H1 (cell line): ENCODE measurements at regions not wholly inside any gene's neighbourhood (a gene's known extent, or its start where the extent isn't known, plus 50 kb on each side); places are given as distances from the start of the nearest gene placed in this dataset.

Experiments
- CTCF ChIA-PET: fragments of 300-600 bp; sonication (Branson Sonifier 250); formaldehyde crosslinking; loops from one replicate; lab custom pipeline; 2021; ENCODE audit not compliant: partially characterized antibody; lab: Charles Lee
- POLR2A ChIA-PET: fragments of 300-600 bp; sonication (Branson Sonifier 250); formaldehyde crosslinking; loops from one replicate; lab custom pipeline; 2021; ENCODE audit warnings: inconsistent platforms; ENCODE audit not compliant: partially characterized antibody; lab: Charles Lee
- DNase-seq, 2 experiments: peaks; one replicate each; pipeline versions ENCODE4 v3.0.0 to v3.0.0-alpha.2; 2010 to 2022; ENCODE audit warnings: low spot score in 2 of 2, low read depth in 1 of 2, mixed read lengths in 1 of 2
- FAIRE-seq: peaks from 2 replicates; lab custom pipeline; 2011; peaks lifted over from hg19 to GRCh38; lab: Jason Lieb, UNC
- H2AFZ ChIP-seq: 2 replicates; pipeline ENCODE4 v1.8.1; 2012; ENCODE audit warnings: low read length, inconsistent platforms
- H2AK5ac ChIP-seq: 2 replicates; pipeline ENCODE4 v1.6.1; 2013; ENCODE audit warnings: low read depth, low read length
- H2BK120ac ChIP-seq: replicated peaks from 2 replicates; pipeline ENCODE3; 2013; ENCODE audit warnings: low read depth, low read length, inconsistent platforms
- H2BK12ac ChIP-seq: 2 replicates; pipeline ENCODE4 v1.6.1; 2013; ENCODE audit warnings: low read depth, low read length
- H2BK15ac ChIP-seq: 2 replicates; pipeline ENCODE4 v1.6.1; 2013; ENCODE audit warnings: low read length
- H2BK20ac ChIP-seq: 2 replicates; pipeline ENCODE4 v1.6.1; 2013; ENCODE audit warnings: low read length
- H2BK5ac ChIP-seq: 2 replicates; pipeline ENCODE4 v1.6.1; 2013; ENCODE audit warnings: low read depth, low read length
- H3K14ac ChIP-seq: 2 replicates; pipeline ENCODE4 v1.6.1; 2013; ENCODE audit warnings: inconsistent platforms; ENCODE audit not compliant: insufficient read length
- H3K18ac ChIP-seq: 2 replicates; pipeline ENCODE4 v1.6.1; 2013; ENCODE audit warnings: low read length; ENCODE audit errors: extremely low read depth
- H3K23ac ChIP-seq: 2 replicates; pipeline ENCODE4 v1.6.1; 2013; ENCODE audit warnings: inconsistent platforms; ENCODE audit not compliant: insufficient read length
- H3K23me2 ChIP-seq: 2 replicates; pipeline ENCODE4 v1.6.1; 2013; ENCODE audit warnings: low read depth, low read length
- H3K27ac ChIP-seq: 2 replicates; pipeline ENCODE4 v1.6.1; 2011; ENCODE audit warnings: low read depth, low read length, inconsistent platforms
- H3K27me3 ChIP-seq, 4 experiments: replicated peaks in 1 of 4; 1 replicate in 1 of 4; 2 replicates in 3 of 4; pipeline versions ENCODE4 v1.6.1 to v1.8.1; 2011 to 2013; ENCODE audit warnings: low read length in 3 of 4, mild to moderate bottlenecking in 3 of 4, inconsistent platforms in 2 of 4, mixed read lengths in 2 of 4, moderate library complexity in 1 of 4; ENCODE audit not compliant: control insufficient read depth in 3 of 4, insufficient read depth in 3 of 4; ENCODE audit errors: extremely low read depth in 1 of 4
- H3K36me3 ChIP-seq, 4 experiments: 2 replicates each; pipeline versions ENCODE4 v1.6.1 to v1.8.1; 2011 to 2013; ENCODE audit warnings: mild to moderate bottlenecking in 4 of 4, low read length in 3 of 4, moderate library complexity in 2 of 4, control low read depth in 1 of 4, inconsistent platforms in 1 of 4; ENCODE audit not compliant: insufficient read depth in 4 of 4, control insufficient read depth in 2 of 4
- H3K4ac ChIP-seq: replicated peaks from 2 replicates; pipeline ENCODE3; 2013; ENCODE audit warnings: low read length, low read depth, mixed read lengths, inconsistent platforms; ENCODE audit not compliant: insufficient read length
- H3K4me1 ChIP-seq, 4 experiments: replicated peaks in 1 of 4; 1 replicate in 1 of 4; 2 replicates in 3 of 4; pipeline versions ENCODE4 v1.6.1 to v1.8.1; 2011 to 2013; ENCODE audit warnings: low read length in 3 of 4, inconsistent platforms in 2 of 4, mixed read lengths in 1 of 4; ENCODE audit not compliant: insufficient read depth in 4 of 4, control insufficient read depth in 3 of 4
- H3K4me2 ChIP-seq, 2 experiments: 2 replicates each; pipeline versions ENCODE4 v1.6.1 to v1.8.1; 2011 to 2013; ENCODE audit warnings: low read depth in 2 of 2, low read length in 2 of 2, control low read depth in 1 of 2, inconsistent platforms in 1 of 2, mild to moderate bottlenecking in 1 of 2; ENCODE audit not compliant: insufficient read depth in 1 of 2
- H3K4me3 ChIP-seq, 4 experiments: fragments of 200-600, 300-600 bp in 1 of 4; sonication (generic), shearing (Covaris generic), sonication (Bioruptor Twin) in 1 of 4; 2 replicates each; pipeline versions ENCODE4 v1.5.1 to v1.8.1; 2011 to 2016; ENCODE audit warnings: low read length in 4 of 4, low read depth in 3 of 4, control low read depth in 2 of 4, inconsistent platforms in 2 of 4, mild to moderate bottlenecking in 2 of 4, mixed read lengths in 1 of 4, moderate library complexity in 1 of 4; ENCODE audit not compliant: insufficient read depth in 2 of 4; ENCODE audit errors: extremely low read depth in 1 of 4
- H3K56ac ChIP-seq: replicated peaks from 2 replicates; pipeline ENCODE3; 2013; ENCODE audit warnings: low read depth, mild to moderate bottlenecking, mixed read lengths, low read length, inconsistent platforms; ENCODE audit not compliant: insufficient read length
- H3K79me1 ChIP-seq: 2 replicates; pipeline ENCODE4 v1.6.1; 2013; ENCODE audit warnings: low read depth, low read length, control low read depth
- H3K79me2 ChIP-seq, 2 experiments: 2 replicates each; pipeline versions ENCODE4 v1.6.1 to v1.8.1; 2012 to 2013; ENCODE audit warnings: low read length in 2 of 2, mild to moderate bottlenecking in 2 of 2, inconsistent platforms in 1 of 2; ENCODE audit not compliant: insufficient read depth in 2 of 2, control insufficient read depth in 1 of 2
- H3K9ac ChIP-seq, 4 experiments: replicated peaks in 1 of 4; 1 replicate in 1 of 4; 2 replicates in 3 of 4; pipeline versions ENCODE4 v1.6.1 to v1.8.1; 2011 to 2013; ENCODE audit warnings: low read depth in 3 of 4, low read length in 3 of 4, control low read depth in 2 of 4, mild to moderate bottlenecking in 2 of 4, moderate library complexity in 2 of 4, inconsistent platforms in 1 of 4; ENCODE audit errors: extremely low read depth in 1 of 4
- H3K9me3 ChIP-seq, 2 experiments: 2 replicates each; pipeline versions ENCODE4 v1.6.1 to v1.8.1; 2012 to 2013; ENCODE audit warnings: mild to moderate bottlenecking in 2 of 2, moderate library complexity in 2 of 2, control low read depth in 1 of 2, inconsistent platforms in 1 of 2, low read depth in 1 of 2, low read length in 1 of 2, mixed read lengths in 1 of 2; ENCODE audit not compliant: insufficient read depth in 2 of 2
- H4K20me1 ChIP-seq, 2 experiments: replicated peaks in 1 of 2; 2 replicates each; pipeline versions ENCODE3 to v1.8.1; 2011 to 2013; ENCODE audit warnings: inconsistent platforms in 2 of 2, low read length in 2 of 2, mild to moderate bottlenecking in 1 of 2; ENCODE audit not compliant: insufficient read depth in 2 of 2, control insufficient read depth in 1 of 2
- H4K5ac ChIP-seq: 2 replicates; pipeline ENCODE4 v1.6.1; 2013; ENCODE audit warnings: low read length, low read depth, mixed read lengths, inconsistent platforms; ENCODE audit not compliant: insufficient read length
- H4K8ac ChIP-seq: 2 replicates; pipeline ENCODE4 v1.8.0; 2013; ENCODE audit warnings: mild to moderate bottlenecking, moderate library complexity, low read length, inconsistent platforms; ENCODE audit not compliant: insufficient read depth; ENCODE audit errors: extremely low read depth
- H4K91ac ChIP-seq: replicated peaks from 2 replicates; pipeline ENCODE3; 2013; ENCODE audit warnings: low read length, mixed read lengths, inconsistent platforms; ENCODE audit not compliant: insufficient read length
- CBX5 ChIP-seq: fragments of 300-800, 300-1000 bp; sonication (generic); IDR thresholded peaks from 2 replicates; pipeline ENCODE4 v1.7.1; 2016; ENCODE audit warnings: antibody characterized with exemption, low read length, low read depth
- CREB1 ChIP-seq: IDR thresholded peaks from 2 replicates; pipeline ENCODE4 v1.6.1; 2012; ENCODE audit warnings: inconsistent platforms
- POLR2A ChIP-seq, 2 experiments: IDR thresholded peaks; 1 replicate in 1 of 2; 2 replicates in 1 of 2; pipeline ENCODE4 v1.6.1; 2011; ENCODE audit warnings: low read depth in 2 of 2, low read length in 2 of 2, mild to moderate bottlenecking in 2 of 2; ENCODE audit errors: control extremely low read depth in 1 of 2
- RAD21 ChIP-seq, 2 experiments: IDR thresholded peaks in 1 of 2; conservative IDR thresholded peaks in 1 of 2; 2 replicates each; pipeline ENCODE4 v1.6.1; 2011; ENCODE audit warnings: low read depth in 2 of 2, low read length in 2 of 2, improper control_type of control experiment in 1 of 2, inconsistent platforms in 1 of 2, mild to moderate bottlenecking in 1 of 2, moderate library complexity in 1 of 2
- SRF ChIP-seq: IDR thresholded peaks from 2 replicates; pipeline ENCODE4 v1.6.1; 2011; ENCODE audit warnings: mild to moderate bottlenecking, low read depth, low read length, moderate library complexity
- WGBS, 2 experiments: shearing (Covaris generic) in 1 of 2; methylation state at CpG; one replicate each; pipeline versions ENCODE4 v1.1.6 to v1.1.7; 2013 to 2015; ENCODE audit warnings: low lambda C conversion rate in 2 of 2, mixed read lengths in 2 of 2, inconsistent platforms in 1 of 2, low coverage in 1 of 2, missing lambda C conversion rate in 1 of 2; ENCODE audit not compliant: insufficient replicate concordance in 2 of 2, insufficient coverage in 1 of 2, insufficient read length in 1 of 2; ENCODE audit errors: extremely low coverage in 1 of 2, missing lambda C conversion rate in 1 of 2; 5-methylcytosine and 5-hydroxymethylcytosine counted together

- no peaks in the 10 kb centered on the region for H3K79me1 ChIP-seq
- H3K4ac ChIP-seq, result no peak overlapping the region
- H4K5ac ChIP-seq, result no peak overlapping the region
- no peaks in the 10 kb centered on the region for H3K36me3 ChIP-seq
- no peak for DNase-seq
- H3K23me2 ChIP-seq, result no peaks in the 10 kb centered on the region
- no peak overlapping the region for H2BK12ac ChIP-seq
- no peak overlapping the region for H3K56ac ChIP-seq
- H3K4me1 ChIP-seq, result peaks cover 0 to 3% (median 0%) of the 10 kb centered on the region in 4 experiments; a peak in 4 of 7 replicates
- H3K4me2 ChIP-seq, result no peak overlapping the region
- no peak overlapping the region for H2BK120ac ChIP-seq
- peak overlapping the region; percentile 34 for H4K91ac ChIP-seq
- no peak overlapping the region for H2BK20ac ChIP-seq
- H2BK15ac ChIP-seq, result no peak overlapping the region
- H3K18ac ChIP-seq, result no peak overlapping the region
- no peak overlapping the region for H3K4me3 ChIP-seq
- H4K8ac ChIP-seq, result no peak overlapping the region
- H3K23ac ChIP-seq, result no peak overlapping the region
- H2AFZ ChIP-seq, result no peak overlapping the region
- H3K14ac ChIP-seq, result no peak overlapping the region
- CTCF ChIA-PET, result interaction anchor here (0.7 to 1.6 kb wide), 4 partner anchors 32 to 101 kb away, joined by 3 to 4 read pairs (median 3); no protein-coding TSS in a partner anchor
- H2AK5ac ChIP-seq, result 0 out of 2 replicates have a peak overlapping the region, but pooled peaks have one; percentile 8
- 85% methylated on average over 34 of the region's 34 CpGs; no CpG with 5 or more reads in 1 of the 2 experiments for WGBS, 2 experiments
- H3K9ac ChIP-seq, result no peak overlapping the region
- POLR2A ChIA-PET, result no interaction called here
- no peaks in the 10 kb centered on the region for H4K20me1 ChIP-seq
- H3K9me3 ChIP-seq, result peaks cover 5 to 13% of the 10 kb centered on the region in 2 experiments; a peak in 3 of 4 replicates
- no peaks in the 10 kb centered on the region for H3K79me2 ChIP-seq
- FAIRE-seq, result no peak
- peak overlapping the region; percentile 16; the same call in 1 of the 2 replicates for H2BK5ac ChIP-seq
- H3K27me3 ChIP-seq, result no peaks in the 10 kb centered on the region
- no peak overlapping the region for H3K27ac ChIP-seq
- TF ChIP-seq RAD21 (IDR thresholded peaks at IDR 0.05 in 1 of 2, conservative IDR thresholded peaks at IDR 0.05 in 1 of 2; ENCODE audit: low read depth in 2 of 2, low read length in 2 of 2) (no peak), POLR2A (IDR thresholded peaks at IDR 0.05; ENCODE audit: control extremely low read depth in 1 of 2, low read depth in 2 of 2, low read length in 2 of 2) (no peak), CREB1 (no peak), SRF (no peak), CBX5 (no peak)
These were observed 127.2 kb upstream of the PPP2R2D start for GRCh38 chr10:131773370-131774343.
